Thyroid gland (tissue), 4 donors: ENCODE measurements at regions not wholly inside any gene's neighbourhood (a gene's known extent, or its start where the extent isn't known, plus 50 kb on each side); places are given as distances from the start of the nearest gene placed in this dataset.

Experiments used
- POLR2A ChIP-seq, 2 donors: fragments of 450-650 bp; IDR thresholded peaks; one replicate each; pipeline ENCODE4 v1.6.1; 2017; ENCODE audit warnings: antibody characterized with exemption in 2 of 2, mild to moderate bottlenecking in 2 of 2, moderate library complexity in 1 of 2
- TF ChIP-seq, protein P1 (sequence below), 6 experiments: fragments of 200-600 bp in 3 of 6; fragments of 450-650 bp in 3 of 6; sonication (generic) in 3 of 6; IDR thresholded peaks; one replicate each; pipeline ENCODE4 v1.5.1; 2016 to 2019; ENCODE audit warnings: antibody characterized with exemption in 6 of 6, mild to moderate bottlenecking in 2 of 6, inconsistent platforms in 1 of 6, moderate library complexity in 1 of 6

DNA sequence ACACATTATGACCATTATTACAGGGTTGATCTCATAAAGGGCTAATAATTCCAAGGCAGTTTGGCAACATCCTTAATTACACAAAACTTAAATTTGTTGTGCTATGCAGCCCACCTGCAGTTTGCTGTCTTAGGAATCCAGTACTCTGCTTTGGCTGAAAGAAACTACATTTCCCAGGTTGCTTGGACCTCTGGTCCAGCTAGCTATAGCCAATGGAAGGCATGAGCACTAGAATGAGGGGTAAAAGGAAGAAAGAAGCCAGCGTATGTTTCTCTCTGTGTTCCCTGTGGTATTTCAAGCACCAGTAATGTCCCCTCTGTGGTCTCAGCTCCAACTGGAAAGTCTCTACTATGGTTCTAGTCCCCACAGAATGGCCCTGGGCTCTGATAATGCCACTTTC lies 84.3 kb upstream of the TSC22D2 start:
- TF ChIP-seq, protein P1, sequence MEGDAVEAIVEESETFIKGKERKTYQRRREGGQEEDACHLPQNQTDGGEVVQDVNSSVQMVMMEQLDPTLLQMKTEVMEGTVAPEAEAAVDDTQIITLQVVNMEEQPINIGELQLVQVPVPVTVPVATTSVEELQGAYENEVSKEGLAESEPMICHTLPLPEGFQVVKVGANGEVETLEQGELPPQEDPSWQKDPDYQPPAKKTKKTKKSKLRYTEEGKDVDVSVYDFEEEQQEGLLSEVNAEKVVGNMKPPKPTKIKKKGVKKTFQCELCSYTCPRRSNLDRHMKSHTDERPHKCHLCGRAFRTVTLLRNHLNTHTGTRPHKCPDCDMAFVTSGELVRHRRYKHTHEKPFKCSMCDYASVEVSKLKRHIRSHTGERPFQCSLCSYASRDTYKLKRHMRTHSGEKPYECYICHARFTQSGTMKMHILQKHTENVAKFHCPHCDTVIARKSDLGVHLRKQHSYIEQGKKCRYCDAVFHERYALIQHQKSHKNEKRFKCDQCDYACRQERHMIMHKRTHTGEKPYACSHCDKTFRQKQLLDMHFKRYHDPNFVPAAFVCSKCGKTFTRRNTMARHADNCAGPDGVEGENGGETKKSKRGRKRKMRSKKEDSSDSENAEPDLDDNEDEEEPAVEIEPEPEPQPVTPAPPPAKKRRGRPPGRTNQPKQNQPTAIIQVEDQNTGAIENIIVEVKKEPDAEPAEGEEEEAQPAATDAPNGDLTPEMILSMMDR (IDR thresholded peaks at IDR 0.05), result no peak
- no peak for TF ChIP-seq POLR2A (IDR thresholded peaks at IDR 0.05)
